ENCODE measurements at regions not wholly inside any gene's neighbourhood (a gene's known extent, or its start where the extent isn't known, plus 50 kb on each side); places are given as distances from the start of the nearest gene placed in this dataset.
"Not testable (repeated sequence)": the region's sequence is repeated elsewhere in the genome, so short reads cannot be mapped to it uniquely, and the experiment has no call there.

DNA sequence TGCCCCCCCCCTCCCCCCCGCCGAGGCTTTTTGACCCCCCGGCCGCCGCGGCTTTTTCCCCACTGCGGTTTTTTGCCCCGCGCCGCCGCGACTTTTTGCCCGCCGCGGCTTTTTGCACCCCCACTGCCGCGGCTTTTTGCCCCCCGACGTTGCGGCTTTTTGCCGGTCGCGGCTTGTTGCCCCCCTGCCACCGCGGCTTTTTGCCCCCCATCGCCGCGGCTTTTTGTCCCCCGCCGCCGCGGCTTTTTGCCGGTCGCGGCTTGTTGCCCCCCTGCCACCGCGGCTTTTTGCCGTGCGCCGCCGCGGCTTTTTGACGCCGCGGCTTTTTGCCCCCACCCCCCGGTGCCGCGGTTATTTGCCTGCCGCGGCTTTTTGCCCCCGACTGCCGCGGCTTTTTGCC is 395.4 kb downstream of the ZNF33B start:
- TF ChIP-seq ZNF175 (tag by site-specific recombination; IDR thresholded peaks at IDR 0.05); ZNF654 (tag by site-specific recombination; IDR thresholded peaks at IDR 0.05; ENCODE audit: low read depth); ZNF223 (tag by site-specific recombination; IDR thresholded peaks at IDR 0.05); PRDM4 (tag by site-specific recombination; IDR thresholded peaks at IDR 0.05); CTCF (tag by site-specific recombination; IDR thresholded peaks at IDR 0.05); ZNF266 (tag by site-specific recombination; IDR thresholded peaks at IDR 0.05; ENCODE audit: low read depth); RBAK (tag by site-specific recombination; IDR thresholded peaks at IDR 0.05); ZNF529 (tag by site-specific recombination; IDR thresholded peaks at IDR 0.05; ENCODE audit: insufficient replicate concordance); ZNF157 (tag by site-specific recombination; IDR thresholded peaks at IDR 0.05): not testable (repeated sequence)
- TF ChIP-seq, protein P1, sequence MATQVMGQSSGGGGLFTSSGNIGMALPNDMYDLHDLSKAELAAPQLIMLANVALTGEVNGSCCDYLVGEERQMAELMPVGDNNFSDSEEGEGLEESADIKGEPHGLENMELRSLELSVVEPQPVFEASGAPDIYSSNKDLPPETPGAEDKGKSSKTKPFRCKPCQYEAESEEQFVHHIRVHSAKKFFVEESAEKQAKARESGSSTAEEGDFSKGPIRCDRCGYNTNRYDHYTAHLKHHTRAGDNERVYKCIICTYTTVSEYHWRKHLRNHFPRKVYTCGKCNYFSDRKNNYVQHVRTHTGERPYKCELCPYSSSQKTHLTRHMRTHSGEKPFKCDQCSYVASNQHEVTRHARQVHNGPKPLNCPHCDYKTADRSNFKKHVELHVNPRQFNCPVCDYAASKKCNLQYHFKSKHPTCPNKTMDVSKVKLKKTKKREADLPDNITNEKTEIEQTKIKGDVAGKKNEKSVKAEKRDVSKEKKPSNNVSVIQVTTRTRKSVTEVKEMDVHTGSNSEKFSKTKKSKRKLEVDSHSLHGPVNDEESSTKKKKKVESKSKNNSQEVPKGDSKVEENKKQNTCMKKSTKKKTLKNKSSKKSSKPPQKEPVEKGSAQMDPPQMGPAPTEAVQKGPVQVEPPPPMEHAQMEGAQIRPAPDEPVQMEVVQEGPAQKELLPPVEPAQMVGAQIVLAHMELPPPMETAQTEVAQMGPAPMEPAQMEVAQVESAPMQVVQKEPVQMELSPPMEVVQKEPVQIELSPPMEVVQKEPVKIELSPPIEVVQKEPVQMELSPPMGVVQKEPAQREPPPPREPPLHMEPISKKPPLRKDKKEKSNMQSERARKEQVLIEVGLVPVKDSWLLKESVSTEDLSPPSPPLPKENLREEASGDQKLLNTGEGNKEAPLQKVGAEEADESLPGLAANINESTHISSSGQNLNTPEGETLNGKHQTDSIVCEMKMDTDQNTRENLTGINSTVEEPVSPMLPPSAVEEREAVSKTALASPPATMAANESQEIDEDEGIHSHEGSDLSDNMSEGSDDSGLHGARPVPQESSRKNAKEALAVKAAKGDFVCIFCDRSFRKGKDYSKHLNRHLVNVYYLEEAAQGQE (tag by site-specific recombination; IDR thresholded peaks at IDR 0.05): not testable (repeated sequence)
- TF ChIP-seq, protein P2, sequence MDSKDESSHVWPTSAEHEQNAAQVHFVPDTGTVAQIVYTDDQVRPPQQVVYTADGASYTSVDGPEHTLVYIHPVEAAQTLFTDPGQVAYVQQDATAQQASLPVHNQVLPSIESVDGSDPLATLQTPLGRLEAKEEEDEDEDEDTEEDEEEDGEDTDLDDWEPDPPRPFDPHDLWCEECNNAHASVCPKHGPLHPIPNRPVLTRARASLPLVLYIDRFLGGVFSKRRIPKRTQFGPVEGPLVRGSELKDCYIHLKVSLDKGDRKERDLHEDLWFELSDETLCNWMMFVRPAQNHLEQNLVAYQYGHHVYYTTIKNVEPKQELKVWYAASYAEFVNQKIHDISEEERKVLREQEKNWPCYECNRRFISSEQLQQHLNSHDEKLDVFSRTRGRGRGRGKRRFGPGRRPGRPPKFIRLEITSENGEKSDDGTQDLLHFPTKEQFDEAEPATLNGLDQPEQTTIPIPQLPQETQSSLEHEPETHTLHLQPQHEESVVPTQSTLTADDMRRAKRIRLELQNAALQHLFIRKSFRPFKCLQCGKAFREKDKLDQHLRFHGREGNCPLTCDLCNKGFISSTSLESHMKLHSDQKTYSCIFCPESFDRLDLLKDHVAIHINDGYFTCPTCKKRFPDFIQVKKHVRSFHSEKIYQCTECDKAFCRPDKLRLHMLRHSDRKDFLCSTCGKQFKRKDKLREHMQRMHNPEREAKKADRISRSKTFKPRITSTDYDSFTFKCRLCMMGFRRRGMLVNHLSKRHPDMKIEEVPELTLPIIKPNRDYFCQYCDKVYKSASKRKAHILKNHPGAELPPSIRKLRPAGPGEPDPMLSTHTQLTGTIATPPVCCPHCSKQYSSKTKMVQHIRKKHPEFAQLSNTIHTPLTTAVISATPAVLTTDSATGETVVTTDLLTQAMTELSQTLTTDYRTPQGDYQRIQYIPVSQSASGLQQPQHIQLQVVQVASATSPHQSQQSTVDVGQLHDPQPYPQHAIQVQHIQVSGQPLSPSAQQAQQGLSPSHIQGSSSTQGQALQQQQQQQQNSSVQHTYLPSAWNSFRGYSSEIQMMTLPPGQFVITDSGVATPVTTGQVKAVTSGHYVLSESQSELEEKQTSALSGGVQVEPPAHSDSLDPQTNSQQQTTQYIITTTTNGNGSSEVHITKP (tag by site-specific recombination; IDR thresholded peaks at IDR 0.05): not testable (repeated sequence)
- TF ChIP-seq, protein P3, sequence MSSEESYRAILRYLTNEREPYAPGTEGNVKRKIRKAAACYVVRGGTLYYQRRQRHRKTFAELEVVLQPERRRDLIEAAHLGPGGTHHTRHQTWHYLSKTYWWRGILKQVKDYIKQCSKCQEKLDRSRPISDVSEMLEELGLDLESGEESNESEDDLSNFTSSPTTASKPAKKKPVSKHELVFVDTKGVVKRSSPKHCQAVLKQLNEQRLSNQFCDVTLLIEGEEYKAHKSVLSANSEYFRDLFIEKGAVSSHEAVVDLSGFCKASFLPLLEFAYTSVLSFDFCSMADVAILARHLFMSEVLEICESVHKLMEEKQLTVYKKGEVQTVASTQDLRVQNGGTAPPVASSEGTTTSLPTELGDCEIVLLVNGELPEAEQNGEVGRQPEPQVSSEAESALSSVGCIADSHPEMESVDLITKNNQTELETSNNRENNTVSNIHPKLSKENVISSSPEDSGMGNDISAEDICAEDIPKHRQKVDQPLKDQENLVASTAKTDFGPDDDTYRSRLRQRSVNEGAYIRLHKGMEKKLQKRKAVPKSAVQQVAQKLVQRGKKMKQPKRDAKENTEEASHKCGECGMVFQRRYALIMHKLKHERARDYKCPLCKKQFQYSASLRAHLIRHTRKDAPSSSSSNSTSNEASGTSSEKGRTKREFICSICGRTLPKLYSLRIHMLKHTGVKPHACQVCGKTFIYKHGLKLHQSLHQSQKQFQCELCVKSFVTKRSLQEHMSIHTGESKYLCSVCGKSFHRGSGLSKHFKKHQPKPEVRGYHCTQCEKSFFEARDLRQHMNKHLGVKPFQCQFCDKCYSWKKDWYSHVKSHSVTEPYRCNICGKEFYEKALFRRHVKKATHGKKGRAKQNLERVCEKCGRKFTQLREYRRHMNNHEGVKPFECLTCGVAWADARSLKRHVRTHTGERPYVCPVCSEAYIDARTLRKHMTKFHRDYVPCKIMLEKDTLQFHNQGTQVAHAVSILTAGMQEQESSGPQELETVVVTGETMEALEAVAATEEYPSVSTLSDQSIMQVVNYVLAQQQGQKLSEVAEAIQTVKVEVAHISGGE (tag by site-specific recombination; conservative IDR thresholded peaks at IDR 0.05; ENCODE audit: low read depth): not testable (repeated sequence)
